ENCODE measurements at regions not wholly inside any gene's neighbourhood (a gene's known extent, or its start where the extent isn't known, plus 50 kb on each side); places are given as distances from the start of the nearest gene placed in this dataset.

DNA sequence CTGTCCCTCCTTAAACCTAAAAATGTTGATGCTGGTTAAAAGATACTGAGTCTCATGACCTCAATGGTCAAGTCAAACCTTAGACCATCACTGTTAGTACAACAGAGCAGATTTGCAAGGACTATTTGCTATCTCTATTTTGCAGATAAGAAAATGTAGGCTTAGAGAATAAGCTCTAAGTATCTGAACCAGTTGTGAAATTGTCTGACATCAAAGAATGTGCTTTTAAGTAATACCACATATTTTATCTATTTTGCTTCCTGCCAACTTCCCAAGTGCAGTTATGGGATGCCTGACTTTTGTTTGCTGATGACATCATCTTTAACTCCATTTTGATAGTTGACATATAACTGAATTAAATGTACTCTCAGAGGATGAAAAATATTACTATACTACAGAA, 83.6 kb upstream of the TMEM106B start:
- DNase-seq (ENCODE audit: low read depth in 2 of 2) = no peak

DNA sequence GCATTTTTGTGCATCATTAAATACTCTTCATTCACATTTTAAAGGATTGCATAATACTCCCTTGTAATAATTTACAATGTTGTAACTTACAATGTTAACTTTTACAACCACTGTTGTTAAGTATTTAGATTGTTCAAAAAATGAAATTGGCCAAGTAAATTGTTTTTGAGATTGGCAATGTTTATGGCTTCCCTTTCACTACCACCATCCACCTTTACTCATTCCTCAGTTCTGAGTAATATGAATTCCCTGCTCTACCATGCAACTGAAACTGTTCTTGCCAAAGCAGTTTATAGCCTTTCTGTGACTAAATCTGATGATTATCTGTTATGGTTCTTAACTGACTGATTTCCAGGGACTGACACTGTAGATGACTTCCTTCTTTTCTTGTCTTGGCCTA, 80.5 kb upstream of the TMEM106B start:
- DNase-seq (ENCODE audit: low read depth in 2 of 2) = no peak

DNA sequence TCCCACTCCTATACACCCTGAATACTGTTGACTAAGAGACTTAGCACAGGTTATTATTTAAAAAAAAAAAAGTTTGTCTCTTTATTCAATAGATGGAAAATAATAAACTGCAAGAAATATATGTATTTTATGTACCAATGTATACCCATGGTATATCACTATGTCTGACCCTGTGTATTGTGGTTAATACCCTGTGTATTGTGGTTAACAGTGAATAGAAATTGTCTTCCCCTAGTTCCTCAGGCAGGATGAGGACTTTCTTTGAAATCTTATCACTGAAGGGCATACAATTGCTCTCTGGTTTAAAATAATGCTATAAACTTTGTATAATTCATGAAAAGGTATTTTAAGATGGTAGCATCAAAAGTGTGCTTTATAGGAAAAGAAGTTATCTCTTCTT, 80.0 kb upstream of the TMEM106B start:
- DNase-seq (ENCODE audit: low read depth in 2 of 2) = no peak

DNA sequence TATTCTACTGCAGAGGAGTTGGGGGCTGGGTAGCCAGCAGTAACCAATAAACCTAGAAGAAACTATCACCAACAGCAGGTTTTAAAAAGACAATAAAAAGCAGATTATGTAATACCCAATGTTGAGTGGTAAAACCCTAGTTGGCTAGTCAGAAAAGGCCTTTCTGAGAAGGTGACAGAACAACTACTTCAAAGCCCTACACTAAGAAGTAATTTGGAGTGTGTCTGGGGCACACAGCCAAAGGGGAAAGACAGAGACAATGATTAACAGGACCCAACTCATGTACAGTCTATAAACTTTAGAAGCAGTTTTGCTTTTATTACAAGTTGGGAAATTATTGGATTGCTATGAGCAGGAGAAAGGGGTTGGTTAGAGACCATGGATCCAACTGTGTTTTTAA, 77.2 kb upstream of the TMEM106B start:
- DNase-seq (ENCODE audit: low read depth in 2 of 2) = no peak

DNA sequence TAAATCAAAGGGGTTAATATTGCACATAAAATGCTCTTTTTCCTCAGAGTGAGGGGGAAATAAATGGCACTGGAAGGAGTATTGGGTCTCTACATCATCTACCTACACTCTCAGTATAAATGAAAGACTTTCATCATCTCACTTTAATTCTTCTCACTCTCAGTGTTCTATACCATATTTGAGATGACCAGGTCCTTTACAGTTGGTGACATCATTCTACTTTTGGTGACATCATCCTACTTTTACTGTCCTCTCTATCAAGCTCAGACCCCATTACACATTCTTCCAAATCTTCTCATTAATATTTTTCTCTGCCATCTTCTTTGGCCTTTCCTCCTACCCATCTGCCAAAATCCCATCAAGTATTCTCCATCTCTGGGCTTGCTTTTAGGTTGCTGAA, 74.6 kb upstream of the TMEM106B start:
- DNase-seq (ENCODE audit: low read depth in 2 of 2) = no peak

- DNase-seq (ENCODE audit: low read depth in 2 of 2) = no peak
Observed at GRCh38 chr7:12137283-12137682, 73.8 kb upstream of the TMEM106B start.

DNA sequence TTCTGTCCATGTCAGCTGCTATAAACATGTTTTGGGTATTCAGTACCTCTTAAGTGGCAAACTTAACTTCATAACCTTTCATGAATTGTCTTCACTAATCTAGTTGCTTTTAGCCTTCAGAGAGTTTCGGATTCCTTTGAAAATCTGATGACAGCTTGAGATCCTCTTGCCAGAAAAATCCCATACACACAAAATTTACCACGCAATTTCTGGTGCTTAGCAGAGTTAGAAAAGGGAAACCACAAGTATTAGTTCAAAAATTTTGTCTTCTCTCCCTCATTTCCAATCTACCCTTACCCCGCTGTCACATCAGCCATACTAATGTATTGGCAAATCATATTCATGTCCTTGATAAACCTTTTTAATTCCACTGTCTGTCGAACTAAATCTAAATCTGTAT, 72.7 kb upstream of the TMEM106B start:
- DNase-seq (ENCODE audit: low read depth in 2 of 2) = no peak

DNA sequence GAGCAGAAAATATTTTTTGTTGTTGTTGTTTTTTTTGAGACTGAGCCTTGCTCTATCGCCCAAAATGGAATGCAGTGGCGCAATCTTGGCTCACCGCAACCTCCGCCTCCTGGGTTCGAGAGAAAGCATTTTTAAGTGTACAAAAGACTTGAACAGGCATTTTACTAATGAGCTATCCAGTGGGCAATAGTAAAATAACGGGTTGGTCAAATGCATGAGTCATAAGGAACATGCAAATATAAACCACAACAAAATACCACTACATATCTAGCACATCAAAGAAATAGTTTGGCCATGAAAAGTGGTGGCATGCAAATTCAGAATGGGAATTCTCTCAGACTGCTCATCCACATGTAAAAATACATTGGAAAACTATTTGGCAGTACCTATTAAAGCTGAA, 71.7 kb upstream of the TMEM106B start:
- no peak for DNase-seq (ENCODE audit: low read depth in 2 of 2)

GRCh38 chr7:12146813-12147212, 64.3 kb upstream of the TMEM106B start:
- no peak for DNase-seq (ENCODE audit: low read depth in 2 of 2)

- DNase-seq (ENCODE audit: low read depth in 2 of 2) = no peak
Observed at GRCh38 chr7:12152196-12152918, 58.7 kb upstream of the TMEM106B start.

- DNase-seq (ENCODE audit: low read depth in 2 of 2) = no peak
Observed at GRCh38 chr7:12154119-12154518, 57.0 kb upstream of the TMEM106B start.

- DNase-seq (ENCODE audit: low read depth in 2 of 2) = no peak
Observed at GRCh38 chr7:12157517-12157916, 53.6 kb upstream of the TMEM106B start.

DNA sequence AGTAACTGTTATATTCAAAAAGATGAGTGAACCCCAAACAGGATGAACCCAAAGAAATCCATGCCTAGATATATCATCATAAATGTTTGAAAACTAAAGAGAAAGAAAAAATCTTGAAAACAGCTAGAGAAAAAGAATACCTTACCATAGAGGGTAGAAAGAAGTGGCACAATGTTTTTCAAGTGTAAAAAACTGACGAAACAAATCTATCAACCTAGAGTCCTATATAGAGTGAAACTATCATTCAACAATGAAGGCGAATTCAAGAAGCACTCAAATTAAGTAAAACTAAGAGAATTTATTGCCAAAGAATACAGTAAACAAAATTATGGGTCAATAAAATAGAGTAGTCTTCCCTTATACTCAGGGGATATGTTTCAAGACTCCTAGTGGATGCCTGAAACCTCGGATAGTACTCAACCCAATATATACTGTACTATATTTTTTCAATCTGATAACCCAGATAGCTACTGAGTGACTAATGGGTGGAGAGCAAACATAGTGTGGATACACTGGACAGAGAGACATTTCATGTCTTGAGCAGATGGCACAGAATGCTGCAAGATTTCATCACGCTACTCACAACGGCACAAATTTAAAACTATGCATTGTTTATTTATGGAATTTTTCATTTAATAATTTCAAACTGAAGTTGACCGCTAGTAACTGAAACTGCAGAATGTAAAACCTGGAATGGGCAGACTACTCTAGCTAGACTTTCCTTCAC, 52.6 kb upstream of the TMEM106B start:
- no peak for DNase-seq (ENCODE audit: low read depth in 2 of 2)

GRCh38 chr7:12161146-12161545, 49.9 kb upstream of the TMEM106B start:
- DNase-seq (ENCODE audit: low read depth in 2 of 2) = no peak
